ENCODE measurements at regions not wholly inside any gene's neighbourhood (a gene's known extent, or its start where the extent isn't known, plus 50 kb on each side); places are given as distances from the start of the nearest gene placed in this dataset.

DNA sequence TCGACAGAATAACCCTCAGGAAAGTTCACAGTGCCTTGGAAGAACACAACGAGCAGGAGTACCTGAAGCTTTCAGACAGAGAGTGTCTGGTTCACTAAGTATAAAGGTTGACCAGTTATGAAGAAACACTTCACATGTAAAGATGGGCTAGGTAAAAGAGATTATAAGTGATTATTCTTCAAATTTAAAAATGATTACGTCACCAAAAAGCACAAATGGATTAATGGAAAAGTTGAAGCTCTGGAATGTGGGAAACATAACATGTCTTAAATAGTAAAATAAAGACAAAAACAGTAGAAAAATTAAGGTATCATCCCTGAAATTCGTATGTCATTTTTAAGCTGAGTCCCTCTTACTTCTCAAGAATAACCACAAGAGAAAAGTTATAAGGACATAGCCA lies 643.9 kb upstream of the KLF12 start:
- Histone ChIP-seq H3K4me1 (replicated peaks in 1 of 4; ENCODE audit: control insufficient read depth in 3 of 4, insufficient read depth in 4 of 4, low read length in 3 of 4) (peaks cover 0 to 4% (median 0%) of the 10 kb centered on the region in 4 experiments; a peak in 1 of 7 replicates), H3K4me3 (ENCODE audit: extremely low read depth in 1 of 4, insufficient read depth in 2 of 4, low read depth in 3 of 4, low read length in 4 of 4) (no peak overlapping the region), H3K27me3 (replicated peaks in 1 of 4; ENCODE audit: control insufficient read depth in 3 of 4, extremely low read depth in 1 of 4, insufficient read depth in 3 of 4, low read length in 3 of 4) (no peaks in the 10 kb centered on the region), H2AFZ (ENCODE audit: low read length) (no peak overlapping the region), H4K5ac (ENCODE audit: insufficient read length, low read depth, low read length) (no peak overlapping the region), H3K9ac (replicated peaks in 1 of 4; ENCODE audit: extremely low read depth in 1 of 4, low read depth in 3 of 4, low read length in 3 of 4) (no peak overlapping the region), H3K56ac (replicated peaks; ENCODE audit: insufficient read length, low read depth, low read length) (no peak overlapping the region), H2AK5ac (ENCODE audit: low read depth, low read length) (no peak overlapping the region), H3K9me3 (ENCODE audit: insufficient read depth in 2 of 2, low read depth in 1 of 2, low read length in 1 of 2) (no peaks in the 10 kb centered on the region), H4K91ac (replicated peaks; ENCODE audit: insufficient read length, low read length) (no peak overlapping the region), H3K79me2 (ENCODE audit: control insufficient read depth in 1 of 2, insufficient read depth in 2 of 2, low read length in 2 of 2) (no peaks in the 10 kb centered on the region), H2BK5ac (ENCODE audit: low read depth, low read length) (no peak overlapping the region), H2BK20ac (ENCODE audit: low read length) (no peak overlapping the region), H3K23me2 (ENCODE audit: low read depth, low read length) (no peaks in the 10 kb centered on the region), H3K4ac (replicated peaks; ENCODE audit: insufficient read length, low read depth, low read length) (no peak overlapping the region), H2BK15ac (ENCODE audit: low read length) (no peak overlapping the region), H3K14ac (ENCODE audit: insufficient read length) (no peak overlapping the region), H4K20me1 (replicated peaks in 1 of 2; ENCODE audit: control insufficient read depth in 1 of 2, insufficient read depth in 2 of 2, low read length in 2 of 2) (no peaks in the 10 kb centered on the region), H3K27ac (ENCODE audit: low read depth, low read length) (no peak overlapping the region), H3K23ac (ENCODE audit: insufficient read length) (no peak overlapping the region), H3K36me3 (ENCODE audit: control insufficient read depth in 2 of 4, insufficient read depth in 4 of 4, low read length in 3 of 4) (no peaks in the 10 kb centered on the region; a peak in 1 of 8 replicates), H3K4me2 (ENCODE audit: insufficient read depth in 1 of 2, low read depth in 2 of 2, low read length in 2 of 2) (no peak overlapping the region), H3K18ac (ENCODE audit: extremely low read depth, low read length) (no peak overlapping the region), H3K79me1 (ENCODE audit: low read depth, low read length) (no peaks in the 10 kb centered on the region), H2BK12ac (ENCODE audit: low read depth, low read length) (no peak overlapping the region), H4K8ac (ENCODE audit: extremely low read depth, insufficient read depth, low read length) (no peak overlapping the region), H2BK120ac (replicated peaks; ENCODE audit: low read depth, low read length) (no peak overlapping the region)
- DNase-seq (ENCODE audit: low read depth in 1 of 2, low spot score in 2 of 2) (no peak), FAIRE-seq (no peak)
- TF ChIP-seq SIN3A (conservative IDR thresholded peaks at IDR 0.05 in 1 of 2, IDR thresholded peaks at IDR 0.05 in 1 of 2; ENCODE audit: low read depth in 1 of 2, low read length in 2 of 2), result no peak
- TF ChIP-seq KDM5A (IDR thresholded peaks at IDR 0.05; ENCODE audit: low read length), result no peak
- TF ChIP-seq CHD2 (IDR thresholded peaks at IDR 0.05; ENCODE audit: low read length), result no peak
- TF ChIP-seq POU5F1 (IDR thresholded peaks at IDR 0.05; ENCODE audit: low read depth, low read length), result no peak
- no peak for TF ChIP-seq SP2 (IDR thresholded peaks at IDR 0.05; ENCODE audit: low read length)
- TF ChIP-seq CBX5 (IDR thresholded peaks at IDR 0.05; ENCODE audit: low read depth, low read length), result no peak
- POLR2A ChIA-PET (ENCODE audit: partially characterized antibody), result no interaction called here
- 91% methylated on average over 4 of the region's 4 CpGs; no CpG with 5 or more reads in 1 of the 2 experiments for WGBS, 2 experiments (ENCODE audit: extremely low coverage in 1 of 2, insufficient coverage in 1 of 2, insufficient read length in 1 of 2, insufficient replicate concordance in 2 of 2, low coverage in 1 of 2, low lambda C conversion rate in 2 of 2, missing lambda C conversion rate in 1 of 2)
- CTCF ChIA-PET (ENCODE audit: partially characterized antibody), result interaction anchor here (0.9 to 1.3 kb wide), 2 partner anchors 12 to 46 kb away, joined by 3 to 4 read pairs; no protein-coding TSS in a partner anchor
